ENCODE measurements at regions not wholly inside any gene's neighbourhood (a gene's known extent, or its start where the extent isn't known, plus 50 kb on each side); places are given as distances from the start of the nearest gene placed in this dataset.

DNA sequence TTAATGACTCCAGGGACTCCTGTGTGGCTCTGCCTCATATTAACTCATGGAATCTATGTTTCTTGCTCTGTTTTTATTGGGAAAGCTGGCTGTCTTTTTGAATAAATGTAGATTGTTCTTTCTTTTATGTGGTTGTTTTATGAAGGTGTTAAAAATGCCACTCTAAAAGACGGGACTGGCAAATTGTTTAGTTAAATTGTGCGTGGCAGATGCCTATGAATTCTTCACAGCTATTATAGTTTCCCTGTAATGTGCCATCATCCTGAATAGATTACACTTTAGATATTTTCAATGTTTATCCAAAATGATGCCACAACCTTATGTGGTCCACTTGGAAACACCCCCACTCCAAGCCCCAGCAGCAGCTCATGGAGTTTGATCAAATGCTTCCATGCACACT, 149.7 kb downstream of the ST6GAL2 start:
- H3K4me1 ChIP-seq: no peaks in the 10 kb centered on the region
- no peaks in the 10 kb centered on the region for H3K27me3 ChIP-seq
- no peak overlapping the region for H3K4me3 ChIP-seq
- H3K36me3 ChIP-seq: no peaks in the 10 kb centered on the region
- no peak for ATAC-seq
- no peak overlapping the region for H3K27ac ChIP-seq
- TF ChIP-seq EP300 (IDR thresholded peaks at IDR 0.05) (no peak), POLR2AphosphoS5 (IDR thresholded peaks at IDR 0.05) (no peak)
- TF ChIP-seq, protein P1, sequence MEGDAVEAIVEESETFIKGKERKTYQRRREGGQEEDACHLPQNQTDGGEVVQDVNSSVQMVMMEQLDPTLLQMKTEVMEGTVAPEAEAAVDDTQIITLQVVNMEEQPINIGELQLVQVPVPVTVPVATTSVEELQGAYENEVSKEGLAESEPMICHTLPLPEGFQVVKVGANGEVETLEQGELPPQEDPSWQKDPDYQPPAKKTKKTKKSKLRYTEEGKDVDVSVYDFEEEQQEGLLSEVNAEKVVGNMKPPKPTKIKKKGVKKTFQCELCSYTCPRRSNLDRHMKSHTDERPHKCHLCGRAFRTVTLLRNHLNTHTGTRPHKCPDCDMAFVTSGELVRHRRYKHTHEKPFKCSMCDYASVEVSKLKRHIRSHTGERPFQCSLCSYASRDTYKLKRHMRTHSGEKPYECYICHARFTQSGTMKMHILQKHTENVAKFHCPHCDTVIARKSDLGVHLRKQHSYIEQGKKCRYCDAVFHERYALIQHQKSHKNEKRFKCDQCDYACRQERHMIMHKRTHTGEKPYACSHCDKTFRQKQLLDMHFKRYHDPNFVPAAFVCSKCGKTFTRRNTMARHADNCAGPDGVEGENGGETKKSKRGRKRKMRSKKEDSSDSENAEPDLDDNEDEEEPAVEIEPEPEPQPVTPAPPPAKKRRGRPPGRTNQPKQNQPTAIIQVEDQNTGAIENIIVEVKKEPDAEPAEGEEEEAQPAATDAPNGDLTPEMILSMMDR (IDR thresholded peaks at IDR 0.05): no peak
- peaks cover 0 to 15% (median 0%) of the 10 kb centered on the region in 3 donors for H3K9me3 ChIP-seq
- WGBS, 2 donors (ENCODE audit: low coverage in 1 of 2): 71 to 79% methylated on average over 2 of the region's 2 CpGs

DNA sequence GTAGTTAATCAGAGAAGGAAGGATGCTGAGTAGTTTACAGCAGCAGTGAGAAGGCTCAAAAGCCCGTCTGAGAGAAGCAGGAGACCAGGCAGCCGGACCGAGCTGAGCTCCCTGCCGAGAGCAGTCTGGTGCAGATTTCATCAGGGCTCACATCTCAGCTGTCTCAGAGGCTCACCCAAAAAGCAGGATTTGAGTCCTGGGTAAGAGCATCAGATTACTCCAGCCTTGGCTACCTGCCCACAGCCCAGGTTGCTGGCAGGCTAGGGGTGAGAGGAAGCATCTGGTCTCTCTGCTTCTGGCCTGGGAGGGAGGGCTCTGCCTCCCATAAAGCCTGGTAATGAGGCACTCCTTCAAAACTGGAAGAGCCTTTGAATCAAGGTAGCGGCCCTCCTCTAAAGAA, 140.5 kb downstream of the ST6GAL2 start:
- peaks cover 0 to 8% (median 0%) of the 10 kb centered on the region in 3 donors for H3K9me3 ChIP-seq
- H3K36me3 ChIP-seq: no peaks in the 10 kb centered on the region
- no peaks in the 10 kb centered on the region for H3K27me3 ChIP-seq
- TF ChIP-seq, protein P1 (IDR thresholded peaks at IDR 0.05): no peak
- TF ChIP-seq EP300 (IDR thresholded peaks at IDR 0.05): no peak
- no peak for TF ChIP-seq POLR2A (IDR thresholded peaks at IDR 0.05)
- TF ChIP-seq POLR2AphosphoS5 (IDR thresholded peaks at IDR 0.05): no peak
- no peak overlapping the region for H3K27ac ChIP-seq
- ATAC-seq: no peak
- H3K4me1 ChIP-seq: no peaks in the 10 kb centered on the region
- WGBS, 2 donors (ENCODE audit: low coverage in 1 of 2): 46 to 60% methylated on average over 1 to 3 of the region's 5 CpGs
- H3K4me3 ChIP-seq: no peak overlapping the region

DNA sequence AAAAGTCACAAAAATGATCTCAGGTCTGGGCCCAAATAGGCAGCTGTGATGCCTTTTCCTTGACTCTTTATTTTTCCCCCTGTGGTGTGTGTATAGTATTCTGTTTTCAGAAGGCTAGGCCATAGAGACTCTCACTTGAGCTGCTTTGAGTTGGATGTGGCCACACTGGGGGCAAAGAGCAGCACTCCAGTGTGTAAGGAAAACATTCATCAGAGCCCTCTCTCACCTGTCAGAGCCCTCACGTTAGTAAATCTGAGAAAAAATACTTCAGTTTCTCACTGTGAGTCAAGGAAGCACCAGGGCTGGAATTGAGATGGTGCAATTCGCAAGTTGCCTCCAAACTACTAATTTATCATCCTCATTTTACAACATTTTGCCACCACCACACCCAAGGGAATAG, 136.1 kb downstream of the ST6GAL2 start:
- TF ChIP-seq EP300 (IDR thresholded peaks at IDR 0.05): no peak
- no peak for TF ChIP-seq POLR2A (IDR thresholded peaks at IDR 0.05)
- TF ChIP-seq, protein P1 (IDR thresholded peaks at IDR 0.05): no peak
- no peak for TF ChIP-seq POLR2AphosphoS5 (IDR thresholded peaks at IDR 0.05)
- Histone ChIP-seq H3K27me3 (no peaks in the 10 kb centered on the region), H3K4me1 (no peaks in the 10 kb centered on the region), H3K9me3 (no peaks in the 10 kb centered on the region), H3K36me3 (no peaks in the 10 kb centered on the region), H3K4me3 (no peak overlapping the region), H3K27ac (no peak overlapping the region)
- ATAC-seq: no peak
- 70% methylated on average over 2 of the region's 2 CpGs for WGBS, 2 donors (ENCODE audit: low coverage in 1 of 2)

Measured in gastroesophageal sphincter (tissue), 4 donors.